NCI-H128 (cell line): ENCODE measurements at regions not wholly inside any gene's neighbourhood (a gene's known extent, or its start where the extent isn't known, plus 50 kb on each side); places are given as distances from the start of the nearest gene placed in this dataset.
"Not testable (repeated sequence)": the region's sequence is repeated elsewhere in the genome, so short reads cannot be mapped to it uniquely, and the experiment has no call there.

ENCODE experiments used
- DNase-seq: peaks from one replicate; lab custom pipeline; 2025; ENCODE audit not compliant: unreplicated experiment; lab: John Stamatoyannopoulos, UW

DNA sequence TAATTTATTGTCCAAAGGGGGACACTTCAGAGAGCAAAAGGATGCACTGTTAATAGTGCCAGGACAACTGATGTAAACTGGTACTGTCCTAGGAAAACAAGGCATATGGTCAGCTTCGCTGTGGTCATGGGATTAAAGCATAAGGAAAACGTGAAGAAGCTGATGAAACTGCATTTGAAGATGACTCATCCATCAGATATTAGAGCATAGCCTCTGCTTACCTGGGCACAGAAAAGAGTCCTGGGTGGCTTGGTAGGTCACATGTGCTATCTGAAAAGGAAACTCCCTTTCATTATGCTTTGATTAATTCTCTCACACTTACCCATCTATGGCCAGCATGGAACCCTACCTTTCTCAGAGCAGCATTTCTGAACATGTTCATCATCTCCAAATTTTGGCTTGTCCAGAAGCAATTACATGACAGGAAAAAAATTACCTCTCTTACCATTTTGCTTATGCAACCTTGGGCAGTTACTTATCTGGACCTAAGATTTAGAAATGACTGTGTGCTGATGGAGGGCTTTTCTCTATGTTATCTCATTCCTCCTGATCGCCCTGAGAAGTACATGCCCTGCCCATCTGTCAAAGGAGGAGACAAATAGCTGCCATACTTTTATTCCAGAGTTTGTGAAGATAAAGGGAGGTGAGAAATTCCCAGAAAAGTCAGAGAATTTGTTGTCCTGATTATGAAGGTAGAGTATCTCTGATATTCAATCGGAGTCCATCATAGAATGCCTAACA lies 275.3 kb upstream of the SLC14A2 start:
- DNase-seq, result no peak

DNA sequence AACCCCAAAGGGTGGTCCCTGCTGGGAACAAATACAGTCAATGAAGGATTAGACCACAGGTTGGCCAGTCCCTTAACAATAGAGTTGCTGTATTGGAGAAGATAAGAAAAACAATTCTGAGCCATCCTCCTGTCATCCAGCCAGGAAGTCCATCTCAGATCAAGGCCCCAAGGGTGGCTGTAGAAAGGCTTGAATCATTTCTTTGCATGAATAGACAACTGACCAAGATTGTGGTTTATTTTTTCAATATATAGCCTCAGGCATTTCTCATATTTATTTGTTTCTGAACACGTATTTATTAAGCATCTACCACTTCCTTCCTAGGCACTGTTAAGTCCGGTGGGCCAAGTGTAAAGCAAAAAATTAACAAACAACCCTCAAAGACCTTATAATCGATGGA lies 274.4 kb upstream of the SLC14A2 start:
- DNase-seq, result no peak

DNA sequence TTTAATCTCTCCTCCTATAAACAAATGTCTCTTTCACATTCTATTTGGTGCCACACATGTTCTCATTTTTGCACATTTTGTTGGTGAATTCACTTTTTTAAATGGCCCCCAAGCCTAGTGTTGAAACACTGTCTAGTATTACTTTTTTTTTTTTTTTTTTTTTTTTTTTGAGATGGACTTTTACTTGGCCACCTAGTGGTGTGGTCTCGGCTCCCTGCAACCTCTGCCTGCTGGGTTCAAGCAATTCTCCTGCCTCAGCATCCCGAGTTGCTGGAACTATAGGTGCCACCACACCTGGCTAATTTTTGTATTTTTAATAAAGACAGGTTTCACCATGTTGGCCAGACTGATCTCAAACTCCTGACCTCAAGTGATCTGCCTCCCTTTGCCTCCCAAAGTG lies 273.8 kb upstream of the SLC14A2 start:
- DNase-seq, result no peak

DNA sequence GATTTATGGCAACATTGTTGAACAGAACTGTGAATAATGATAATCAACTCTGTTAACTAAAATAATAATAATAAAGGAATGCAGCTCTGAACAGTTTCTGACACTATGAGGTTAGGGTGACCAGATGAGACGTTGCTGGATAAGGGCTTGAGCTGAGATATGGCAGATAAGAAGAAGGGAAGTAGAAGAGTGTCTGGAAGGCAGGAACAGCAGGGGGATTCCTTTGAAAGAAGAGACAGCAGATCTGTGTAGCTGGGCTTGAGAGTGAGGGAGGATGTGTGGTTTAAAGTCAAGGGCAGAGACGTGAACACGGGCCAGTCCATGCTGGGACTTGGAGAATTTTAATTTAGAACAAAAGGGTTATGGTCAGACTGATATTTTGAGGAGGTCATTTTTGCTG lies 273.1 kb upstream of the SLC14A2 start:
- DNase-seq, result no peak

DNA sequence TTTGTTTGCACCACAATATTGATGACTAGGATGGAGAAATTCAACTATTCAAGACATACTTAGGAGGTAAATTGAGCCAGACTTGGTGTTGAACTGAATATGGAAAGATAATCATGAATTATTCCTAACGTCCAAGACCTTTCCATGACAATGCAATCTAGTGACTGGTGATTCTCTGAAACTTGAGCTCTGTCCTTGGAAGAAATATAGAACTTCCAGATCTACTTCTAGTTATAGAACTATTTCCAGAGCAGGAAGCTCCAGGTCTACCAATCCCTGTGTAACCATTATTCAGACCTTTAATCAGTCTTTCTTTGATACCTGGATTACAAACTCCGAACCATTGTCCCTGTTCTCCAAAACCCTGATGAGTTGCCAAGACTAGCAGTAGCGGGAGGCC lies 272.6 kb upstream of the SLC14A2 start:
- no peak for DNase-seq

DNA sequence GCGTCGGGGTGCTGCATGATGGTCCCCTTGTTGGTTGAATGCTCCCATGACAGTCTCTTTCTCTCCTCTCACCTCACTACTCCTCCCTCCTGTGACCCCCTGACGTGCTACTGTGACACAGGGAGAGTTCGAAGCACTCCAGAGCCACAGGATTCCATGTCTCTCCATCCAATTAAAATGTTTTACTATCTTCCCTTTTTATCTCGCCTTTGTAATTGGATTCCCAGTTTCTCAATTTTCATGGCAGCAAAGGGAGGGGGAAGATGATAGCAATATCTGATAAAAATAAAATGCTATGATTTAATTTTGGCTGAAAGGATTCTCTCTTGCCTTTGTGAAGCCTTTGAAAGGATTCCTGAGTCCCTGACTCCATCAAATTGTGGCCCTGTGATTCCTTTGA lies 271.9 kb upstream of the SLC14A2 start:
- DNase-seq, result no peak

DNA sequence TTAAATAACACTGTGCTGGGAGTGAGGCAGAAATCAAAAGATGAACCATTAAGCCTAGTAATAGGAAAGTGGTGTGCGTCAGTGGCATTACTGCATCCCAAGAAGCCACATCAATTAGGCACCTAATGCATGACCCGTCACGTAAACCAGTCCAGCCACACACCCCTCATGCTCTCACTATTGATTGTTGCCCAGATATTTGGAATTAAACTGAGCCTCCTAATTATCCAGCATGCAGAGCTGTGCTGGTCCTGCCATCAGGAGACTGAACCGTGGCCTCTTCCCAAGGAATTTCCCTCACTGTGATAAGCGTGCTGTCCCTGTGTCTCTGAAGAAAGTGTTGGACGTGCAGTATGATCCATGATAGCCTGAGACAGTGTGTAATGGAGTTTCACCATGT lies 270.6 kb upstream of the SLC14A2 start:
- not testable (repeated sequence) for DNase-seq

DNA sequence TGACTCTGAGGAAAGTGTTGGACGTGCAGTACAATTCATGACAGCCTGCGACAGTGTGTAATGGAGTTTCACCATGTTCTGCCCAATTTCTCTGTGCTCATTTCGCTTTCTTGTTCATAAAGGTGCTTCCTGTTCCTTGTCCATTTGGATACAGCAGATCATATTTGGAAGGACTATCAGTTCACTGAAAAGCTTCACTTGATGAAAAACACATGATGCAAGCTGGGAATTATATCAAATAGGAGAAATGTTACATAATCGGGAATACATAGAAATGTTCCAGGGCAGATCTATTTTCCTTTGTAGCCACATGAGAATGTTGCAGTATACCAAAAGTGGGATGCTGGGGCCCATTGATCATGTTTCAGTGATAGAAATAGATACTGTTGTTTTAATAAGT lies 266.3 kb upstream of the SLC14A2 start:
- DNase-seq, result no peak

DNA sequence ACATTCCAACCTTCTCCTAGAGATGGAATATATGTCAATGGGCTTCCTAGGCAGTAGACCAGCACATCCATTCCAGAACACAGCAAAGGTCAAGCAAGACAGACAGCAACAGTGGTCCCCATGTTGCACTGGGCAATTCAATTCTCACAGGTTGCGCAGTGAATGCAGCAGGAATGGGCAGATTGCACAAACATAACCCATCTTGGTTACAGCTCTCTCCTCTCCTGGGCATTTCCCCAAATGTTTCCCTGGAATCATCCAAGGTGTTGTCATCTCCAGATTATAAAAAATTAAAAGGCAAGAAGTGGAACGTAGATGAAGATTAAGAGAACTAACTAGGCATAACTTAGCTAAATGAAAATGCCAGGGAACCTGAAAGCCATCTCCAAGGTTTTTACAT lies 265.8 kb upstream of the SLC14A2 start:
- no peak for DNase-seq

DNA sequence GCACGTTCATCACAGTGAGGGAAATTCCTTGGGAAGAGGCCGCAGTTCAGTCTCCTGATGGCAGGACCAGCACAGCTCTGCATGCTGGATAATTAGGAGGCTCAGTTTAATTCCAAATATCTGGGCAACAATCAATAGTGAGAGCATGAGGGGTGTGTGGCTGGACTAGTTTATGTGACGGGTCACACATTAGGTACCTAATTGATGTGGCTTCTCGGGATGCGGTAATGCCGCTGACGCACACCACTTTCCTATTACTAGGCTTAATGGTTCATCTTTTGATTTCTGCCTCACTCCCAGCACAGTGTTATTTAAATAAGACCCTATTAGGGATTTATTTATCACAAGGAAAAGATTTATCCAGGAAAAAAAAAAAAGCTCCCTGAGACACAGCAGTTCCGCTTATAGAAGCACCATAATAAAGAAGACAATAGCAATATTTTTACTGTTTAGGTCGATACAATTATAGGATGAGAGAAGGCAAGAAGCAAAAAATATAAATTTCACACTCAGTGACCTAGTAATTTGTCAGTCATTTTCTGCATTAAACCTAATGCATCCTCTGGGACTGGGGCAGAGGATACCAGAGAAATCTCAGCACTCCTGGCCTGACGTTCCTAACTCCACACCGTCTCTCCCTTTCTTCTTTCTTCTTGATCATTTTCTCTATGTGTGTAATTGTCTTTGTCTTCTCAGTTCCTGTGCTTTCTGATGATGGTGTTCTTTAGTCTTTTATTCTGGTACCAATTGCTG lies 264.7 kb upstream of the SLC14A2 start:
- no peak for DNase-seq

DNA sequence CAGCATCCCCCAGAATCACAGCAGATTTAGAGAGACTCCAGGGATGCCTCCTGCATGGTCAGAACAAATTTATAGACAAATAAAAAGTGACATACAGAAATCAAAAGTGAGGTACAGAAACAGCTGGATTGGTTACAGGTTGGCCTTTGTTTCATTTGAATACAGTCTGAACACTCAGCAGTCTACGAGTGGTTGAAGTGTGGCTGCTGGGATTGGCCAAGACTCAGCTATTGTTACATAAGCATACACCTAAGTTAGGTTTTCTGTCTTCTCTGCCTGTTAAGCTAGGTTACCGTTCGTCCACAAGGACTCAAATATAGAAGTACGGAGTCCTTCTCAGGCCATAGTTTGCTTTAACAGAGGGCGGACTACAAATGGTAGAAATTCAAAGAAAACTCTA lies 262.4 kb upstream of the SLC14A2 start:
- no peak for DNase-seq

DNA sequence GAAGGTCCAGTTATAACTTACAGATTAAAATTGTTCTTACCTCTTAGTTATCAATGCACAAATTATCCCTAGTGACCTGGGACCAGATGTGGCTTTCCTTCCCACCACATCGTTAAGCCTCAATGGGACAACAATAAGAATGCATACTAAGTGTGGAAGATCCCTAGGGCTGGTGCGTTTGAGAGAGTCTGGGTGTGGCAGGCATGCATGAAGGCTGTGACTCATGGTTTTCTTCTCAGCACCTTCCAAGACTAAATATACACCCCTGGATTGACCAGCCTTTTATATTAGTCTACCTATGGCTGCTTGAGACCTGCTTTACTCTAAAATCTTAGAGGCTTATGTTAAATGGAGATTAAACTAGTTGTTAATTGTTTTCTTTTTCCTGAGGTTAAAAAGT lies 261.7 kb upstream of the SLC14A2 start:
- no peak for DNase-seq

DNA sequence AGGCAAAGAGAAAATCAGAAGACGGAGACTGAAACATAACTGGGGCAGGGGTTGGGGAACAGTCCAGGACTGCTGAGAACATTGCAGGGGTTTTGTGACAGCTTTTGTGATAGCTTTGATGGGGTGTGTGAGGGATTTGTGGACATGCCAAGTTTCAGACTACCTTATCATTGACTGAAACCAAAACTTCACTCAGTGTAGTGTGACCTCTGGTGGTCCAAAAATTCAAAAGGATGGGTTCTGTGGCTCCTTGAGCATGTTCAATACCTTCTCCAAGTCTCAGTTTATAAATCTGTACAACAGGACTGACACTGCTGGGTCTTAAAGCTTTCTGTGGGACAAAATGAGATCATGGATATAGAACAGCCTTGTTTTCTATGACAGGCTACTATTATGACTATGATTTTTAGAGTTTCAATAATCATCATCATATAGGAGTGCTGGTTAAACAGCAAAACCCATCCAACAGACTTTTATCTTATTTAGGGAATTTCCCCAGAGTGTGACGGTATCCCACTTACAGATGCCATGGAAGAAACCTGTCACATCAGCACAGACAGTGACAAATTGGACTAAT lies 259.2 kb upstream of the SLC14A2 start:
- DNase-seq, result no peak

DNA sequence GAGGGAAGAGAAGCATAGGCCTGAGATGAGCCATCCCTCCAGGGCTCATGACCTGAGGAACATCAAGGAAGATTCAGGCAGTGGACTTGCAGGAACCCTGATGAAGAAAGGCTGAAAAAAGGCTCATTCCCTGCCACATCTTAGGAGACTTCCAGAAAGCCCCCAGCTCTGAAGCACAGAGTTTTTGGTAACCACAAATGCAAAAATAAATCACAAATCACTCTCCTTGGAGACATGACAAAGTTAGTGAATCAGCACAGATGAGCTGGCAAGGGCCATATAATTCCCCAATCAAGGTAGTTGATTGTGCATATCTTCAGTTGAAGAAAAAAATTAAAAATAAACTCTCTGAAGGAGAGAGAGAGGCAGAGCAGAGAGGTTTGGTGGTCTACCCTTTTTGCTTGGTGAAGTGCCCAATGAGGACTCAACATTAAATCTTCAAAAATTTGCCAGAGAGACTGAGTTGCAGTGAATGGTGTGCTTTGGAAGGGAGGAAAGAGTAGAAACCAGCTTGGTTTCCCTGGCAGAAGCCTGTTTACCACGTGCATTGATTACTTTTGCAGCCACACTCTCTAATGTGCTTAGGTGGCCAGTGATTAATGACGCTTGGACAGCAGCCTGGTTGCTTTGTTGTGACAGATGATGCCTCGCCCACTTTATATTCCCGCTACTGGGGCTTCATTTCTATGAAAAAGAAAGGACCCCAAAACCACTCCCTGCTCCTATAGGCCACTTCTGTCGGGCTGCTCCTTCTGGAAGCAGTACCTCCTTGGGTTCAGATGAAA lies 257.4 kb upstream of the SLC14A2 start:
- no peak for DNase-seq

DNA sequence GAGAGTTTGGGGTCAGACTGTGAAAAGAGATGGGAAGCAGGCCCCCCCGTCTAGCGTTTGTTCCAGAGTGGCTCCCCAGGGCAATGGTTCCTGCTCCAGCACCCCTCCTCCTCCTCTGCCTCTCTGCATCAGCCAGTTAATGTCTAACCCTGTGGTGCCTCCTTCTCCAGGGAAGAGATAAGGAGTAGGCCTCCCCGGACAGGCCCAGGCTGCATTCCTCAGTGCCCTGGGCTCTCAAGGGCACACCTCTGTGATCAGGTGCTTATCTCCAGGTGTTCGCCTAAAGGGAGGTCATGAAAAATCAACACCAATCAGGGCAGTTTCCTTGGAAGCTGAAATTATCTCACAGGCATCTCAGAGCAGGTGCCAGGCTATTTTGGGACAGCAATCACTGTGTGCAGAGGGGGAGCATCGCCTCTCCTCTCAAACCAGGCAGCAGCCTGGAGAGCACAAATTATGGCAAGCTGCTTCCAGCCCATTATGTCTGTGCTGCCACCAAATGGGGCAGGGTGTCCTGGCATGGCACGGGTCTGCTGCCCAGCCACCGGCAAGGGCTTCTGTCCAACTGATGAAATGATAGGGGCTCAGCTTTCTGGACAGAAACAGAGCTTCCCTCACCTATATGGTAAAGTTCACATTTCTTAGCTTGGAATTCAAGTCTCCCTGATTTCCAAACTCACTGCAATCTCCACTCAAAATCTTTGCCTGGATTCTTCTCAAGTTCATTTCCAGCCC lies 255.8 kb upstream of the SLC14A2 start:
- no peak for DNase-seq

DNA sequence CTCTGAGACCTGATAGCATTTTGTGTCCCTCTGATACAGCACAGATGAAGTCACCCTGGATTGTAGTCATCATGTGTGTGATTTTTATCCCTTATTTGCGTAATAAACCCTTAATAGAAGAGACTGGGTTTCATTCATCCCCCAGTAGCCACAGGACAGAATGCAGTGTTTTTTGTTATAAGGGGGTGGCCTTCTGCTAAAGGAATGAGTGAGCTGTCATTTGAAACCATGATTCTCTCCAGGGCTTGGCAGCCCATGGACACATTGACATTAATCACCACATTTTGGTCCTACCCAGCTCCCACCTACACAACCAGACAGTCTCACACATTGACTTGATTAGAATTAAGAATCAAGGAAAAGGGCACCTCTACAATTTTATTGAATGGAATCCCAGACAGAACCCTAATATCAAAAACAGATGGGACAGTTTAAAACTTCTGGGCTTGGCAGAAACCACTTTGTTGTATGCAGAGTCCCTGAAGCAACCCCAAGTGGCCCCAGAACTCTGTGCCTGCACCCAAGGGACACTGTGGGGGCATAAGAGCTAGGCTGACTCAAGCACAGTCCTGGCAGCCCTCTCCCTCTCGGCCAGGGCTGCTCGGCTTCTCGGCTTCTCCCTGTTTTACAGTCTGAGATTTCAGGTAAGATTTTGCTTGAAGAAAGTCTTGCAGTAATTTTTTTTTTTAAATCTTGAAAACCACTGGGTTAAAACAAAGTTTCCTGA lies 254.0 kb upstream of the SLC14A2 start:
- DNase-seq, result no peak

DNA sequence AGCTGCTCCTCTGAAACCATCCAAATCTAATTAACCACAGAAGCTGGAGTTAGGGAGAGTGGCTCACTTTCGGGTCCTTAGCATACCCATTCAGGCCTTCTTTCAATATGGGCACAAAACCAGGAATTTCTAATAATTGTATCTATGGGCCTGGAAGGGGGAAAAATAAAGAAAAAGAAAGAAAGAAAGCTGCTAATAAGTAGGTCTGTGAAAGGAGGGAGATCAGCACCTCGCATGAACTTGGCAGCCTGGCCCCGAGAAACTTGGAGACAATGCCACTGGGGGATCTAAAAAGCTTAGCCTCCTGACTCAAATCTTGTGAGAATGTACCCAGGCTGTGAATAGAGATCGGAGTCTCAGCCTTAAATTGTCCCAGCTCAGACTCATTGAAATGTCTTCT lies 252.1 kb upstream of the SLC14A2 start:
- no peak for DNase-seq

DNA sequence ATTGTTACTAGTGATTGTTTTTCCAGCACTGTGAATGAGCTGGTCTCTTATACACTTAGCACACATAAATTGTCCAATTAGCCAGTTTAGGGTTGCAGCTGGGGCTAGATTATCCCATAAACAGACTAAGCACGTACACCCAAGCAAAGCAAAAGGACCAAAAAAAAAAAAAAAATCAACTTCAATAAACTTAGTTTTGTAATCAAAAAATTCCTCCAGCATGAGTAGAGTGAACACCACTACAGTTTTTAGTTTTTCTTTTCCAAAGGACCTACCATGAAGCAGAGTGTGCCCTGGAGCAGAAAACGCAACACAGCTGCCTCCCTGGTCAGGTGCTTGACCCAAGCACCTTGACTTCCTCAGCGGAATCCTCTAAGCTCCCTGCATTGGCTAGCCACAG lies 249.4 kb upstream of the SLC14A2 start:
- DNase-seq, result no peak

DNA sequence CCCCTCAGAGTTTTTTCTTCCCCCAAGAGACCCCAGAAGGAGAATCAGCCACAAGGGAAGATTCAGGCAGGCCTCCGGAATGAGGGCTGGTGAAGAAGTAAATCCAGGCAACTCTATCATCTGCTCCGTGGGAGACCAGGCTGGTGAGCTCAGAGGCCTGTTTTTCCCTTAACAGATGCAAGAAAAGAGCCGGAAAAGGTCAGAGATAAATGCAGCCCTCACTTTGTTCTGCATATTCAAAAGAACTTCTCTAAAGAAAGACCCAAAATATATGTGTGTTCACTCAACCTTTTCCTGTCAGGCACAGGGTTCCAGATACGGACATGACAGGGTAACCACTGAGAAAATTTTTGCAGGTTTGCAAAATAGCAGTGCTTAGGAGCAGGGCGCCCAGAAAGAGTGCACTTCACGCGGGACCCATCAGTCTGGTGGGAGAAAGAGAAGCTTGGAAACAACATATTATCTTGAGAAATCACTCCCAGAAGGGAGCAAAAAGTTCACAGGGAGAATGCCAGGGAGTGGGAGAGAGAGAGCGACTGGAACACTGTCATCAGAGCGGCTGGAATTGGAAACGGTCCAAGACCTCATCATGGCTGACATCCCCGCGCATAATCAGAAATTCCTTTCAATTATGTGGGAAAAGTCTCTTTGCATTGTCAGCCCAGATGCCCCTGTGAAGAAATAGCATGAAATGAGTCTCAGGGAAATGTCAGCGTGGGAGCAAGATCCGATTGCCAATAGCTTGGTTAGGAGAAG lies 244.8 kb upstream of the SLC14A2 start:
- DNase-seq, result no peak
